Endodermal cell (in vitro differentiated cells): ENCODE measurements at regions not wholly inside any gene's neighbourhood (a gene's known extent, or its start where the extent isn't known, plus 50 kb on each side); places are given as distances from the start of the nearest gene placed in this dataset.

Experiments used
- DNase-seq: peaks from one replicate; pipeline ENCODE4 v3.0.0-alpha.2; 2017
- H3K27ac ChIP-seq: 2 replicates; pipeline ENCODE4 v1.5.1; 2013; ENCODE audit warnings: mild to moderate bottlenecking, low read depth, low read length, moderate library complexity
- H3K27me3 ChIP-seq: 2 replicates; pipeline ENCODE4 v1.6.1; 2013; ENCODE audit warnings: mild to moderate bottlenecking, low read length, moderate library complexity; ENCODE audit not compliant: insufficient read depth, control insufficient read depth, poor library complexity, severe bottlenecking
- H3K36me3 ChIP-seq: 2 replicates; pipeline ENCODE4 v1.7.0; 2013; ENCODE audit warnings: mild to moderate bottlenecking, low read length, moderate library complexity; ENCODE audit not compliant: control insufficient read depth, insufficient read depth
- H3K4me1 ChIP-seq: one replicate; pipeline ENCODE4 v1.7.0; 2013; ENCODE audit warnings: low read length; ENCODE audit not compliant: control insufficient read depth, insufficient read depth
- H3K4me3 ChIP-seq: 2 replicates; pipeline ENCODE4 v1.5.1; 2013; ENCODE audit warnings: mild to moderate bottlenecking, low read length, moderate library complexity
- H3K9ac ChIP-seq: 2 replicates; pipeline ENCODE4 v1.6.1; 2013; ENCODE audit warnings: mild to moderate bottlenecking, low read length, moderate library complexity; ENCODE audit not compliant: poor library complexity, severe bottlenecking; ENCODE audit errors: extremely low read depth
- H3K9me3 ChIP-seq: 2 replicates; pipeline ENCODE4 v1.6.1; 2013; ENCODE audit warnings: mild to moderate bottlenecking, low read length, moderate library complexity; ENCODE audit not compliant: control insufficient read depth
- H3K27ac Mint-ChIP-seq: 2 replicates; pipeline ENCODE4 v1.8.0; 2020; ENCODE audit warnings: mixed read lengths
- H3K27me3 Mint-ChIP-seq: 2 replicates; pipeline ENCODE4 v1.8.0; 2021; ENCODE audit warnings: mild to moderate bottlenecking, mixed read lengths; ENCODE audit not compliant: insufficient read depth
- H3K36me3 Mint-ChIP-seq: 2 replicates; pipeline ENCODE4 v1.8.0; 2020; ENCODE audit warnings: low read depth, mixed read lengths
- H3K4me1 Mint-ChIP-seq: 2 replicates; pipeline ENCODE4 v1.8.0; 2020; ENCODE audit warnings: mixed read lengths
- H3K4me3 Mint-ChIP-seq: 2 replicates; pipeline ENCODE4 v1.8.0; 2020; ENCODE audit warnings: mild to moderate bottlenecking, moderate library complexity, mixed read lengths
- H3K9me3 Mint-ChIP-seq: 2 replicates; pipeline ENCODE4 v1.8.0; 2020; ENCODE audit warnings: mild to moderate bottlenecking, mixed read lengths
- CTCF ChIP-seq: fragments of 200-600 bp; sonication (generic); conservative IDR thresholded peaks from 2 replicates; pipeline ENCODE4 v1.5.0; 2021; ENCODE audit warnings: antibody characterized with exemption, mild to moderate bottlenecking
- WGBS, 2 experiments: methylation state at CpG; one replicate each; pipeline versions ENCODE4 v1.1.5 to v1.1.7; 2013; ENCODE audit warnings: missing lambda C conversion rate in 2 of 2, mixed read lengths in 1 of 2; ENCODE audit not compliant: insufficient coverage in 1 of 2, insufficient read length in 1 of 2; 5-methylcytosine and 5-hydroxymethylcytosine counted together

GRCh38 chr7:149683898-149684297 is 89.5 kb downstream of the ZNF467 start:
- WGBS, 2 experiments, result 60 to 86% methylated on average over 1 of the region's 2 CpGs
- no peak for DNase-seq

GRCh38 chr7:149683181-149683580 is 90.2 kb downstream of the ZNF467 start:
- DNase-seq, result no peak
- Histone ChIP-seq H3K4me1 (peaks cover 7% of the 10 kb centered on the region), H3K27ac (no peak overlapping the region), H3K9ac (no peak overlapping the region), H3K36me3 (no peaks in the 10 kb centered on the region), H3K9me3 (peaks cover 20% of the 10 kb centered on the region), H3K27me3 (no peaks in the 10 kb centered on the region), H3K4me3 (no peak overlapping the region)
- Mint-ChIP-seq H3K4me3 (no peak overlapping the region), H3K4me1 (peaks cover 27% of the 10 kb centered on the region), H3K9me3 (peaks cover 10% of the 10 kb centered on the region), H3K27ac (no peak overlapping the region), H3K27me3 (peaks cover 2% of the 10 kb centered on the region), H3K36me3 (no peaks in the 10 kb centered on the region)
- TF ChIP-seq CTCF, result no peak
- 93 to 94% methylated on average over 2 of the region's 2 CpGs for WGBS, 2 experiments

More at GRCh38 chr7:149683898-149684297, 89.5 kb downstream of the ZNF467 start:
- Mint-ChIP-seq H3K4me1 (peaks cover 27% of the 10 kb centered on the region), H3K9me3 (peaks cover 10% of the 10 kb centered on the region), H3K36me3 (no peaks in the 10 kb centered on the region), H3K27ac (no peak overlapping the region), H3K4me3 (no peak overlapping the region), H3K27me3 (peaks cover 2% of the 10 kb centered on the region)
- H3K27me3 ChIP-seq, result no peaks in the 10 kb centered on the region
- no peaks in the 10 kb centered on the region for H3K36me3 ChIP-seq
- peaks cover 20% of the 10 kb centered on the region for H3K9me3 ChIP-seq
- no peak for TF ChIP-seq CTCF
- H3K4me3 ChIP-seq, result no peak overlapping the region
- no peak overlapping the region for H3K27ac ChIP-seq
- peaks cover 7% of the 10 kb centered on the region for H3K4me1 ChIP-seq
- H3K9ac ChIP-seq, result no peak overlapping the region

GRCh38 chr7:149682038-149682437 is 91.3 kb downstream of the ZNF467 start:
- Mint-ChIP-seq H3K36me3 (no peaks in the 10 kb centered on the region), H3K4me3 (peak overlapping the region; percentile 28), H3K4me1 (peaks cover 27% of the 10 kb centered on the region), H3K27ac (peak overlapping the region; percentile 86), H3K27me3 (peaks cover 2% of the 10 kb centered on the region), H3K9me3 (peaks cover 7% of the 10 kb centered on the region)
- Histone ChIP-seq H3K27me3 (no peaks in the 10 kb centered on the region), H3K36me3 (no peaks in the 10 kb centered on the region), H3K9me3 (peaks cover 20% of the 10 kb centered on the region), H3K4me3 (peak overlapping the region; percentile 47), H3K27ac (no peak overlapping the region), H3K9ac (no peak overlapping the region), H3K4me1 (peaks cover 7% of the 10 kb centered on the region)
- peak; percentile 61 for DNase-seq
- TF ChIP-seq CTCF, result no peak
